ENCODE measurements at regions not wholly inside any gene's neighbourhood (a gene's known extent, or its start where the extent isn't known, plus 50 kb on each side); places are given as distances from the start of the nearest gene placed in this dataset.

GRCh38 chr9:27800159-27800558, 226.9 kb upstream of the C9orf72 start:
- TF ChIP-seq POLR2A (IDR thresholded peaks at IDR 0.05; ENCODE audit: low read length) (no peak), GATA1 (IDR thresholded peaks at IDR 0.05; ENCODE audit: low read depth, low read length) (no peak)

All from erythroblast (primary cell).